GM19035 (cell line): ENCODE measurements at regions not wholly inside any gene's neighbourhood (a gene's known extent, or its start where the extent isn't known, plus 50 kb on each side); places are given as distances from the start of the nearest gene placed in this dataset.

Experiments used
- ATAC-seq: cut with Tn5 transposase; IDR thresholded peaks from one replicate; pipeline ENCODE4 v1.9.1; 2021; ENCODE audit not compliant: unreplicated experiment

- no peak for ATAC-seq
Measured at GRCh38 chr5:125517973-125518550, 771.6 kb upstream of the ZNF608 start.

DNA sequence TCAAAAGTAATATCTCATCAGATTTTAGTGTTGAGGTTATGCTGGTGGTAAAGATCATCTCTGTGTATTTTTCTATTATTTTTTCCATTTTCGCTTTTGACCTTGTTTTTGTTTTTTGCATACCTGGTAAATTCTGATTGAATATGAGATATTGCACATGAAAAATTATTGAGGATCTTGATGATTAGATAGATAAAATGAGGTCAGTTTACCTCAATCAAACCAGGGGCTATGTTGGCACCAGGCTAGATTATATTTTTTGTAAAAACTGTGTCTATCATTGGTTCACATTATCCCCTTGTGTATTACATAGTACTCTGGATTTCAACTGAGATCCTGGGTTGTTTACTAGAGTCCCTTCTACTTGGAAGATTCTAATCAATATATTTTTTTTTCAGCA lies 774.9 kb upstream of the ZNF608 start:
- ATAC-seq: no peak

DNA sequence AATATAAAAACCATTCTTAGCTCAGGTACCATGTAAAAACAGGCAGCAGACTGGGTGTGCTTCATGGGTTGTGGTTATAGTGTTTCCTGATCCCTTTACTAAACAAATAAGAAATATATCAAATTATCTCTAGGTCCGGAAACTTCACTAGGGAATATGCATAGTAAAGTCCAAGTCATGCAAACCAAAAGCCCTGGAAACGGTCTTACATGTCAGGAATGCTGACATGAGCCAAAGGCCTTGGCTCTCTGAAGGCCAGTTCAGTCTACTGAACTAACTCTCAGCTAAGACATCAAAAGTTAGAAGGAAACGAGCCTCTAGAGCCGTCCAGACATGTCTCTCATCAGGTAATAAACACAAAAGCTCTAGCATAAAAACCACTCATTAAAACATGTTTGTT lies 778.9 kb upstream of the ZNF608 start:
- ATAC-seq: no peak

GRCh38 chr5:125526966-125527365 lies 780.5 kb upstream of the ZNF608 start:
- no peak for ATAC-seq

- no peak for ATAC-seq
Measured at GRCh38 chr5:125528881-125529280, 782.4 kb upstream of the ZNF608 start.

DNA sequence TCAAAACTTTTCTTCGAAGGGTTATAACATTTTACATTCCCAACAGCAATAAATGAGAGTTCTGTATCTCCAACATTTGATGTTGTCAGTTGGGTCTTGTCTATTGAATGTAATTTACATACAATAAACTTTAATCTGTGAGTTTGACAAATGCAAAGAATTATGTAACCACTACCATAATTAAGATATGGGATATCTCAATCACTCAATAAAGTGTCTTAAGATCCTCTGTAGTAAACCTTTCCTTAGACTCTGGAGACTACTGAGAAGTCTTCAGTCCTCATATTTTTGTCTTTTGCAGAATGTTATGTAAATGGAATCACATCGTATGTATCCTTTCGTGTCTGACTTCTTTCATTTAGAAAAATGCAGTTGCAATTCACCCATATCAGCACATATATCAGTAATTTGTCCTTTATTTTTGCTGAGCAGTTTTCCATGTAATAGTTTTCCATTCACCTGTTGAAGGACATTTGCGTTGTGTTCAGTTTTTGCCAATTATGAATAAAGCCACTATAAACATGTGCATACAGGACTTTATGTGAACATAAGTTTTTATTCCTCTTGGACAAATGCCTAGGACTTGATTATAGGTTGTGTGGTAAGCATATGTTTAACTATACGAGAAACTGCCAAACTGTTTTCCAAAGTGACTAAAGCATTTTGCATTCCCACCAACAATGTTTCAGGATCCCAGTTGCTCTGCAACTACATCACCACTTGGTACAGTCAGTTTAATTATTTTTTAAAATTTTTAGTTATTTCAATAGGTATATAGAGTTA lies 784.6 kb upstream of the ZNF608 start:
- no peak for ATAC-seq

DNA sequence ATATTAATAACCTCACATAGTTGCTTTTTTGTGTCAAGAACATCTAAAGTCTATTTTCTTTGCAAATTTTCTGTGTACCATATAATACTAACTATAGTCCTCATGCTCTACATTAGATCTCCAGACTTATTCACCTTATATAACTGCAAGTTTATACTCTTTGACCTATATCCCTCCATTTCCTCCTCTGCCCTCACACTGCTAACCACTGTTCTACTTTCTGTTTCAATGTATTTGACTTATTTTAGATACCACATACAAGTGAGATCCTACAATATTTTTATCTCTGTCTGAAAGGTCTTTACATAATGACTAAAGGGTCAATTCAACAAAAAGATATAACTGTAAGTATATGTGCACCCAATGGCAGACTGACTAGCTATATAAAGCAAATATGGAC lies 789.7 kb upstream of the ZNF608 start:
- peak; percentile 92 for ATAC-seq

- ATAC-seq: no peak
Measured at GRCh38 chr5:125536582-125536981, 790.1 kb upstream of the ZNF608 start.

- ATAC-seq: no peak
Measured at GRCh38 chr5:125537661-125538060, 791.2 kb upstream of the ZNF608 start.

DNA sequence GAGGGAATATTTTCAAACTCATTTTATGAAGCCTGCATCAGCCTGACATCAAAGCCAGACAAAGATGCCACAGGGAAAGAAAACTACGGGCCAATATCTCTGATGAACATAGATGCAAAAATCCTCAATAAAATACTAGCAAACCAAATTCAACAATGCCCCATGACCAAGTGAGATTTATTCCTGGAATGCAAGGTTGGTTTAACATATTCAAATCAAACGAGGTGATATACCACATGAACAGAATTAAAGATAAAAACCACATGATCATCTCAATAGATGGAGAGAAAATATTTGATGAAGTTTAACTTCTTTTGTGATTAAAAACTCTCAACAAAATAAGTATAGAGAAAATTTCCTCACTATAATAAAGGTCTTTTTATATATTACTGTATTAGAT lies 792.0 kb upstream of the ZNF608 start:
- ATAC-seq: no peak

DNA sequence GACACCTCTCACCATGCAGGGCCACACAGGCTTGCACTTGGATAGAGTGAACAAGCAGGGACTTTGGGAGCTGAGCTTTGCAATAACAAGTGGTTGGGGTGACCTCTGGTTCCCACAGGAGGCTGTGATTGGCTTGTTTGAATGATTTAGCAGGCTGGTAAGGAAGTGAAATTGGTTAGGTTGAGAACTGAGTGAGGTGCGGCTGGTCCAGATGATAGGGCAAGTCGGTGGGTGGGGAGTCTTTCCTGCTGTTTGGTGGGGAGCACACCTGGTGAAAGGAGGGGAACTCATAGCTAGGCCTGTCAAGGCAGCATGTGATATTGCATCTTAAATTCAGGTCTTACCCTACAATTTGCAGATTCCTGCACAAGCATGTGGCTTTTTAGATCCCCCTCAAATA lies 794.6 kb upstream of the ZNF608 start:
- ATAC-seq: no peak

GRCh38 chr5:125549322-125549911 lies 803.0 kb upstream of the ZNF608 start:
- no peak for ATAC-seq

GRCh38 chr5:125550274-125550673 lies 803.8 kb upstream of the ZNF608 start:
- ATAC-seq: no peak

DNA sequence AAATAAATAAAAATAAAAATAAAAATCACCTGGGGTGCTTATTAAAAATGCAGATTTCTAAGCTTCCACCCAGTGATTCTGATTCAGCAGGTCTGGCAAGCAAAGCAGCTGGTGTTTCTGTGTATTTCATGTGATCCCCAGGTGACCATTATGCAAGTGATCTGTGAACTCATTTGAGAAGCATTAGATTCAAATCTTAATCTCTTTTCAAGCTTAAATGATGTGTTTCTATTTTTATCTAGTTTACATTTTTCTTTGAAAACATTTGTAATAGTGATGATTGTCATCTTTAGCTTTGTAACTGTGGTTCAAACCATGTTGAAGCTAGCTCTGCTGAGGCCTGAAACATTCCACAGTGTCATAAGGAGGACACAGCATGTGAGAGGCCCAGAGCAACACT lies 804.8 kb upstream of the ZNF608 start:
- ATAC-seq: no peak

DNA sequence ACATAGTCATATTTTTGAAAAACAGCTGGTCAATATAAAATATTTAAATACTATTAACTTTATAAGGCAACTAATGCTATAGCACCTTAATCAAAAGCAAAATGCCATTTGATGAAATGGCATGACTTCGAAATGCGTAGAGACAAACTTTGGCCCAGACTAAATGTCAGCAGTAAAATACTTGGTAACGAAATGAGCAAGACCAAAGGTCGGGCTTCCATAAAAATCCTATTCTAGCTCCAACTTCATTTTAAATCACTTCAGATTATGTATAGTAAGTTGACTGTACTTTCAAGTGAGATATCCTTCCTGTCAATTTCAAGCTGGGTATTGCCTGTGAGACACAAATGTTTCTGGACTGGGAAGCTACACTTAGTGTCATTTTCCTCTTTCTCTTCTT lies 805.4 kb upstream of the ZNF608 start:
- no peak for ATAC-seq

- no peak for ATAC-seq
Measured at GRCh38 chr5:125552486-125552885, 806.0 kb upstream of the ZNF608 start.

DNA sequence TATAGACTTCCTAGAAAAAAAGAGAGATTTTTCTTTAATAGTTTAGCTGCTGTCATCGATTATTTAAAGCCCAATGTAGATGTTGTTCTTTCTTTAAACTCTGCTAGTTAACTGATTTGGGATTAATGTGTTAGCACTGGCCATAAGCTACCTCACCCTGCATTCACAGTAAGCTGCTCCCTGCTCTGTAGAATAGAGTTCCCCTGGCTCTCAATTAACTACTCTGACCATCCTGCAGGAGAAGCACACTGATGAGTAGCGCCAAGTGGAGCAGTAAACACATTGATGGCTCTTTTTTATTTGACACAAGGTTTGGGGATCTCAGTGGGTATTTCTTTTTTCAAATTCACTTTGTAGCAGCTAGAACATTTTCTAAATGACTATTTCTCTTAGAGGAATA lies 807.9 kb upstream of the ZNF608 start:
- no peak for ATAC-seq

DNA sequence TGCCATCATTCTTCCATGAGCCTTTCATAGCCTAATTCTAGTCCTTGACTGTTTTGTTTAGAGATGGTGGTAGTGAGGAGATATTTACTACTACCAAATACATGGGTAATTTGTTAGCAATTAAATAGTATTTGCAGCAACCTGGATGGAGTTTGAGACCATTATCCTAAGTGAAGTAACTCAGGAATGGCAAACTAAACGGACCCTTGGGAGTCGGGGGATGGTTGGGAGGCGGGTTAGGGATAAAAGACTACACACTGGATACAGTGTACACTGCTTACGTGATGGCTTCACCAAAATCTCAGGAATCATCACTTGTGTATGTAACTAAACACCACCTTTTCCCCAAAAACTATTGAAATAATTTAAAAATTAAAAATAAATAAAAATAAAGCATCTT lies 809.2 kb upstream of the ZNF608 start:
- ATAC-seq: no peak

GRCh38 chr5:125558016-125558415 lies 811.6 kb upstream of the ZNF608 start:
- no peak for ATAC-seq

- no peak for ATAC-seq
Measured at GRCh38 chr5:125558466-125558865, 812.0 kb upstream of the ZNF608 start.

GRCh38 chr5:125559296-125559695 lies 812.9 kb upstream of the ZNF608 start:
- no peak for ATAC-seq

- no peak for ATAC-seq
Measured at GRCh38 chr5:125560476-125561225, 814.2 kb upstream of the ZNF608 start.
